GM19239 (cell line): ENCODE measurements at regions not wholly inside any gene's neighbourhood (a gene's known extent, or its start where the extent isn't known, plus 50 kb on each side); places are given as distances from the start of the nearest gene placed in this dataset.
"Not testable (repeated sequence)": the region's sequence is repeated elsewhere in the genome, so short reads cannot be mapped to it uniquely, and the experiment has no call there.

Source experiments
- DNase-seq: peaks from one replicate; pipeline ENCODE4 v3.0.0; 2011; ENCODE audit warnings: low spot score; ENCODE audit not compliant: insufficient read length
- FAIRE-seq: peaks from 2 replicates; lab custom pipeline; 2011; peaks lifted over from hg19 to GRCh38; lab: Jason Lieb, UNC

- FAIRE-seq (no peak), DNase-seq (no peak)
Measured at GRCh38 chr13:89352384-89352783, 1681.2 kb downstream of the SLITRK5 start.

GRCh38 chr13:89361909-89362308 lies 1690.7 kb downstream of the SLITRK5 start:
- FAIRE-seq (no peak), DNase-seq (no peak)

- DNase-seq = no peak
- no peak for FAIRE-seq
Measured at GRCh38 chr13:89363144-89363543, 1692.0 kb downstream of the SLITRK5 start.

- DNase-seq (no peak), FAIRE-seq (no peak)
Measured at GRCh38 chr13:89372193-89372592, 1701.0 kb downstream of the SLITRK5 start.

- FAIRE-seq = no peak
Measured at GRCh38 chr13:89375839-89376238, 1704.7 kb downstream of the SLITRK5 start.

GRCh38 chr13:89380101-89380500 lies 1708.9 kb downstream of the SLITRK5 start:
- DNase-seq (no peak), FAIRE-seq (no peak)

More at GRCh38 chr13:89375839-89376238, 1704.7 kb downstream of the SLITRK5 start:
- no peak for DNase-seq

- FAIRE-seq (no peak), DNase-seq (no peak)
Measured at GRCh38 chr13:89382981-89383380, 1711.8 kb downstream of the SLITRK5 start.

- no peak for DNase-seq
- no peak for FAIRE-seq
Measured at GRCh38 chr13:89383891-89384290, 1712.7 kb downstream of the SLITRK5 start.

- DNase-seq = no peak
- FAIRE-seq = no peak
Measured at GRCh38 chr13:89393758-89394304, 1722.7 kb downstream of the SLITRK5 start.

GRCh38 chr13:89401264-89401675 lies 1730.1 kb downstream of the SLITRK5 start:
- FAIRE-seq = no peak

GRCh38 chr13:89402211-89402610 lies 1731.0 kb downstream of the SLITRK5 start:
- DNase-seq (no peak), FAIRE-seq (no peak)

More at GRCh38 chr13:89401264-89401675, 1730.1 kb downstream of the SLITRK5 start:
- no peak for DNase-seq

- DNase-seq, FAIRE-seq: not testable (repeated sequence)
Measured at GRCh38 chr13:89406096-89406495, 1734.9 kb downstream of the SLITRK5 start.

- no peak for FAIRE-seq
- no peak for DNase-seq
Measured at GRCh38 chr13:89407357-89407756, 1736.2 kb downstream of the SLITRK5 start.

- FAIRE-seq (no peak), DNase-seq (no peak)
Measured at GRCh38 chr13:89432997-89433396, 1761.8 kb downstream of the SLITRK5 start.

- FAIRE-seq, DNase-seq: not testable (repeated sequence)
Measured at GRCh38 chr13:89434624-89435023, 1763.5 kb downstream of the SLITRK5 start.

GRCh38 chr13:89454681-89455080 lies 1783.5 kb downstream of the SLITRK5 start:
- DNase-seq = no peak
- no peak for FAIRE-seq

GRCh38 chr13:89455225-89455624 lies 1784.1 kb downstream of the SLITRK5 start:
- DNase-seq (no peak), FAIRE-seq (no peak)

- no peak for DNase-seq
- no peak for FAIRE-seq
Measured at GRCh38 chr13:89455741-89456140, 1784.6 kb downstream of the SLITRK5 start.

GRCh38 chr13:89457977-89458376 lies 1786.8 kb downstream of the SLITRK5 start:
- no peak for DNase-seq
- FAIRE-seq = no peak

- FAIRE-seq (no peak), DNase-seq (no peak)
Measured at GRCh38 chr13:89458456-89458855, 1787.3 kb downstream of the SLITRK5 start.

- not testable (repeated sequence) for DNase-seq, FAIRE-seq
Measured at GRCh38 chr13:89460895-89461294, 1789.7 kb downstream of the SLITRK5 start.

- DNase-seq = no peak
- FAIRE-seq = no peak
Measured at GRCh38 chr13:89465366-89465765, 1794.2 kb downstream of the SLITRK5 start.
